ENCODE measurements at regions not wholly inside any gene's neighbourhood (a gene's known extent, or its start where the extent isn't known, plus 50 kb on each side); places are given as distances from the start of the nearest gene placed in this dataset.
"Not testable (repeated sequence)": the region's sequence is repeated elsewhere in the genome, so short reads cannot be mapped to it uniquely, and the experiment has no call there.

DNA sequence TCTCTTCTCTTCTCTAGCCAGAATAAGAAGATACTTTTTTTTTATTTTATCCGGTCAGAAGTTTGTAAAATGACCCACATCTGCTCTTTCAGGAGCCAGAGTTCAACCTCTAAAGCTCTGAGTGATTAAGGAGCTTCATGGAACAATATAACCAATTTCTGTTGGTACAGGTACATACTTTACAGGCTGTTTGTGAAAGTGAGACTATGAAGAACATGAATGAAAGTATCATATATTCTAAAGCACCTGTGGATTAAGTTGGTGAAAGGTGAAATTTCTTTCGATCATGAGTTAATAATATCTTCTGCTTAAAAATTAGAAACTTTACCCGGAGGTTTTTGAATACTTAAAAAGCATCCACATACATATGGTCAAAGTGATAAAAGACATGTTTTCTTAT, 65.2 kb downstream of the DMRT2 start:
- intact Hi-C loops (cut with micrococcal nuclease) = no loop called here

DNA sequence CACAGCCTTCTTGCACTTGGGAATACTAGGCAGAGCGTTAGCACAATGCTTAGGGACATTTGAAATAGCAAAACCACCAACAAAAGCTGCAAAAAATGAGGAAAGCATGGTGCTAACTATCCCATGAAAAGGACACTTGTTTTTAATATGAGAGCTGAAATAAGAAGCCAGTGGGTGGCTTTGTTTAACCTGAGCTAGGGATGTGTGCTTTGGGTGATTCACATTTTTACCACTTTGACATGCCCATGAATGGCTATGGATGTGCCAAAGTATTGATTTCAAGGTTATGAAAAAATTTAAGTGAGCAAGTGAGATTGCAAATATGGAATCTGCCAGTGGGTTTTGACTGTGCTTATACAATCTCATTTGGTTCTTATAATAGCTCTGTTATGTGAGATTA, 67.3 kb downstream of the DMRT2 start:
- intact Hi-C loops (cut with micrococcal nuclease) = no loop called here

DNA sequence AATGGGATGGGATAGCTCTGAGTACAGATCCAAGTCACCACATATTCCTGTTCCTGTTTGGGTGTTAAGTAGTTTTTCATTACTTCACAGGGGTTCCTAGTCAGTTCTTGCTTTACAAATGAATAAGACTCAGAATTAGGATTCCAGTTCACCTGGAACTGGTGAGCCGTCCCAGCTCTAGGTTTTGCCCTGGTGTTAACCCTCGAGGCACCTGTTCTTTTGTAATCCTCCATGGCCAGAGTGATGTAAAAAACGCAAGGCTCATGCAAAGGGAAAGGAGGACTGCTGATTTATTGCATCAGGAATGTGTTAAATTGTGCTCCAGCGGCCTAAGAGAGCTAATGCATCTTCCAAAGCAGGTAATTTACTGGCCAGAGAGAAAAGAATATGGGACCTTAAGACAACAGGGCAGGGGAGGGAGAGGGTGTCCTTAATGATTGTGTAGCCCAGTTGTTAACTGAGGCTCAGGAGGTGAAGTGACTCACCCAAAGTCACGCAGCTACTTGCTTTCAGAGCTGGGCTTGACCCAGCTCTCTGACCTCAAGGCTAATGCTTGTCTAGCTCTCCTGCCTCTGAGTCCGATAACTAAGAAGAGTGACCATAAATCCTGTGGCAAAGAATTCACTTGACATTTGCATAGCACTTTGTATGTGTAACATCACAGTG, 70.5 kb downstream of the DMRT2 start:
- intact Hi-C loops (cut with micrococcal nuclease) = no loop called here

- intact Hi-C loops (cut with micrococcal nuclease) = no loop called here
Measured at GRCh38 chr9:1125741-1126140, 75.6 kb downstream of the DMRT2 start.

GRCh38 chr9:1128046-1128445, 77.9 kb downstream of the DMRT2 start:
- intact Hi-C loops (cut with micrococcal nuclease) = no loop called here

DNA sequence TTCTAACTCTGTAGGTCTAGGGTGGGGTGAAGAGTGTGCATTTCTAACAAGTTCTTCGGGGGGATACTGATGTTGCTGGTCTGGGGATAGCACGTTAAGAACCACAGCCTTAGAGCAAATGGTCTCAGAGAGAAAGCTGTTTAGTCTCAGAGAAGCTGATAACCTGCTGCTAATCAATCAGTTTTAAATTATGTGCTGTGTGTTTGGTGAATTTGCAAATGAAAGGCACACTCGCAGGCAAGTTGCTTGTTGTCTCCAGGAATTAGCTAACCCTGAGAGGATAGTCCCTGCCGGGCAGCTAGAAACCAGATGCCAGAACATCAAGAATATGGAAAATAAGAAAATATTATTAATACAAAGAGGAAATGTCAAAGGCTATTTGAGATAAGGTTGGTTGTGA, 79.2 kb downstream of the DMRT2 start:
- intact Hi-C loops (cut with micrococcal nuclease) = no loop called here

GRCh38 chr9:1140057-1140456, 89.9 kb downstream of the DMRT2 start:
- intact Hi-C loops (cut with micrococcal nuclease) = no loop called here

GRCh38 chr9:1151691-1152090, 101.5 kb downstream of the DMRT2 start:
- intact Hi-C loops (cut with micrococcal nuclease) = loop anchor here (10.0 kb wide), 1 partner anchor 53 kb away; no protein-coding TSS in a partner anchor

DNA sequence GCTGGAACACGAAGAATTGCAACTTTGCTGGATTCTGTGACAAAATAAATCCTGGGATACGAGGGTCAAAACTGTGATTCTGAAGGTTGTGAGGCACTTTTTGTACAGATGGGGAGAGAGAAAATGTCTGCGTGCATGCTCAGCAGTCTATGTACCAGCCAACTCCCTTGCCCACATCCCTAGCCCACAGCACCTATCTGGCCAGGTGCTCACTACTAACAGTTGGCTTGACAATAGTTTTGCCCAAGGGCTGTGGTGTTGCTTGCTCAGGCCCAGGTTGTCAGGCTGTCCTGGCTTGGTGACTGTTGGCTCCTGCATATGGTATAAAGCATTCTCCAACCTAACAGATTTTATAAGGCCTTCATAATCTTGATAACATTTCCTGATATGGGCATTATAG, 102.0 kb downstream of the DMRT2 start:
- intact Hi-C loops (cut with micrococcal nuclease) = loop anchor here (10.0 kb wide), 1 partner anchor 53 kb away; no protein-coding TSS in a partner anchor

GRCh38 chr9:1154739-1155138, 104.6 kb downstream of the DMRT2 start:
- intact Hi-C loops (cut with micrococcal nuclease) = loop anchor here (10.0 kb wide), 1 partner anchor 50 kb away; no protein-coding TSS in a partner anchor

- intact Hi-C loops (cut with micrococcal nuclease) = loop anchor here (10.0 kb wide), 1 partner anchor 49 kb away; no protein-coding TSS in a partner anchor
Measured at GRCh38 chr9:1155602-1156001, 105.4 kb downstream of the DMRT2 start.

- intact Hi-C loops (cut with micrococcal nuclease) = loop anchor here (10.0 kb wide), 1 partner anchor 48 kb away; no protein-coding TSS in a partner anchor
Measured at GRCh38 chr9:1156794-1157550, 106.8 kb downstream of the DMRT2 start.

DNA sequence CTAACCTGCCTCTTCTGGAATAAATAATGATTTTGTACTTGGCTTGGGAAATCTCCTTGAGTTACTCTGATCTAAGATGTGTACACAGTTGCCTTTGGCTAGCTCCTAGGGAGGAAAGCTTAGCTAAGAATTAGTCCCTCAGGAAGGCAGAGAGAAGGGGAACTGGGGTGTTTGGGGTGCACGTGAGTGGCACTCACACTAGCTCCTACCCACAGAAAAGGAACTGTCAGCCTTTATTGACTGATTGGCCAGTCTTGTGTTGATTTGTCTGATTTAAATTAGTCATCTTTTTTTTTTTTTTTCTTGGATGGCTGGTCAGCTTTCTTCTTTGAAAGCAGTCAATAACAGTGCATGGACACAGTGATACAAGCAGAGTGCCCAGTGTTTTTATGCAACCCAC, 107.7 kb downstream of the DMRT2 start:
- intact Hi-C loops (cut with micrococcal nuclease) = loop anchor here (10.0 kb wide), 1 partner anchor 47 kb away; no protein-coding TSS in a partner anchor

DNA sequence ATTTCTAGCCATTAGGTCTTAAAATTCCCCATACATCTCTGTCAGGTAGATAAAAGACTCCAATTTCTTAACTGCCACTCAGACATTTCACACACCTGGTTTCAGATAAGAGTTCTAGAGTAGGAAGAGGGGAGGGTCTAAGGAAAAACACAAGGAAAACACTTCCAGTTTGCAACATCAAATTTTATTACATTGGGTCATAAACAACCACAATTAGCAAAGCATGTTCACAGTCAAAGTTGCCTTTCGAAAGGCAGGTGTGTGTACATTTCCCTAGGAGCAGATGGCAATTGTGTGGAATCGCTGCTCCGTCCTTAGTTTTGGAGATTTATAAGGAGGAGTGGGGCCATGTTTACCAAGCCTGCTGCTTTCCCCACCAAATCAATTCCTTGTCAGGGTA, 120.8 kb downstream of the DMRT2 start:
- intact Hi-C loops (cut with micrococcal nuclease) = no loop called here

DNA sequence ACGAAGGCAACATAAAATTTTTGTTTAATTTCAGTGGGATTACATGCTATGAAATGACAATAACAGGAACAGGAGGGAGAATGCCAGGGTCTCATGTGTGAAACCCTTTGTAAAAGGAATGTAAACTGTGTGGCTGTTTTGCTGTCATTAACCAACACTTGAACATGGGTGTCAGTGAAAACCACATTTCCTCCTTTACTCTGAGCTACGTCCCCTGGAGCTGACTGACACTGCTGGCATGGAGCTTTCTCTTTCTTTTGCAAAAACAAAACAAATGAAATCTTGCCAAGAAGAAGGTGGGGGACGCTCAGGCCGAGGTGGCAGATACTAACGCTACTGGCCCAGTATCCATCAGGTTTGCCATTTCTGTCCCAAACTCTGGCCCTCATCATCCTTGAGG, 121.4 kb downstream of the DMRT2 start:
- intact Hi-C loops (cut with micrococcal nuclease) = no loop called here

GRCh38 chr9:1173211-1173610, 123.1 kb downstream of the DMRT2 start:
- intact Hi-C loops (cut with micrococcal nuclease) = no loop called here

DNA sequence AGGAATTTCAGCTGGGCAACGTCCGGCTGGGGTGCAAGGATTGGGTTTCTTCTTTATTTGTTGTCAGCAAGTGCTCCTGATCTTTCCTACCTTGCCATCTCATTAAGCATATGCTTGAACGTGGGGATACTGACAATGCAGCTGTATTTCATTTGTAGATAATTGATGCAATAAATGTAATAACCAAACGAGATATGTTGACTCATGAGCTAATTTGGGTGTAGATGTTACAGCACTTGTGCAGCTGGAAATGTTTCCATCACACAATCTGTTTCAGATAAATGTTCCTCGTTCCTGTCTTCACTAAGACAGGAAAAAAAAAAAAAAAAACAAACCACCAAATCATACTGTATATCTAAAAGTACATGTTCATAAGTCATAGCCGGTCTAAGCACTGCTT, 123.8 kb downstream of the DMRT2 start:
- intact Hi-C loops (cut with micrococcal nuclease) = no loop called here

DNA sequence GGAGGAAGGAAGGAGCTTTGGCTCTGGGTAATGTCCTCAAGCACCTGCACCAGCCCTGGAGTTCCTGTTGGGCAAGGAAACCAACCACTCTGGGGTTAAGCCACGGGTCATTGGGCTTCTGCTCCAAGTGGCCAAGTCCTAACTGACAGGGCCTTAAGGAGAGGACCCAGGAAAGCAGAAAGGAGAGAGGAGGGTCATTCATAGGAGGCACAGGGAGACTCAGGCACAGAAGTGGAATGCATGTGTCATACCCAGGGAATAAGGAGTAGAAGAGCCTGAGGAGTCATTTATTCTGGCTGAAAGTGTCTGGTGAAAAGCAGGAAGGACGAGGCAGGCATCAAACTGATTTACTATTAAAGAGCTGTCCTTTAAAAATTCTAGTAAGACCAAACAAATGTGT, 129.2 kb downstream of the DMRT2 start:
- intact Hi-C loops (cut with micrococcal nuclease) = no loop called here

DNA sequence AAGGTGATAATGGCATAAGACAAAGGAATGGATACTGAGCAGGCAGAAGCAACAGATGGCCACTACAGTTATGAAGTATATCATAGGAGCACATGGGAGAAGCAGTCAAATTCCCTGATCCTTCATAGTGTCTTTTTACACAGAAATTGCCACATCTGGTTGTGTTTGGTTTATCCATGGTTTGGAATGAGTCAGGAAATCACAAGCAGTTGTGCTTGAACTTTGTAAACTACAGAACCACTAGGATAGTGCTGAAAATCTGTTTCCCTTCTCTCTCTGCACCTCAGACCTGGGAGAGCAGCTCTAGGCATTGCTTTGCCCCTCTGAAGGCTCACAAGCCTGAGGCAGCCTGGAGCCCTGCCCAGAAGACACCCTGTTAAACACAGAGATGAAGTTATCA, 134.0 kb downstream of the DMRT2 start:
- intact Hi-C loops (cut with micrococcal nuclease) = no loop called here

- intact Hi-C loops (cut with micrococcal nuclease) = not testable (repeated sequence)
Measured at GRCh38 chr9:1187137-1187536, 137.0 kb downstream of the DMRT2 start.

- intact Hi-C loops (cut with micrococcal nuclease) = not testable (repeated sequence)
Measured at GRCh38 chr9:1195636-1196035, 145.5 kb downstream of the DMRT2 start.

GRCh38 chr9:1198085-1198484, 147.9 kb downstream of the DMRT2 start:
- intact Hi-C loops (cut with micrococcal nuclease) = no loop called here

- intact Hi-C loops (cut with micrococcal nuclease) = loop anchor here (10.0 kb wide), 1 partner anchor 46 kb away; no protein-coding TSS in a partner anchor
Measured at GRCh38 chr9:1200847-1201251, 150.7 kb downstream of the DMRT2 start.

Data from T-helper 1 cell treated with Interleukin-12 subunit alpha and Interleukin-12 subunit beta and Interleukin-4 antibody, amounts not matched to agents 30 ng/mL and 1 ng/mL, for 36 hours (primary cell).